ENCODE measurements at regions not wholly inside any gene's neighbourhood (a gene's known extent, or its start where the extent isn't known, plus 50 kb on each side); places are given as distances from the start of the nearest gene placed in this dataset.
"Not testable (repeated sequence)": the region's sequence is repeated elsewhere in the genome, so short reads cannot be mapped to it uniquely, and the experiment has no call there.

DNA sequence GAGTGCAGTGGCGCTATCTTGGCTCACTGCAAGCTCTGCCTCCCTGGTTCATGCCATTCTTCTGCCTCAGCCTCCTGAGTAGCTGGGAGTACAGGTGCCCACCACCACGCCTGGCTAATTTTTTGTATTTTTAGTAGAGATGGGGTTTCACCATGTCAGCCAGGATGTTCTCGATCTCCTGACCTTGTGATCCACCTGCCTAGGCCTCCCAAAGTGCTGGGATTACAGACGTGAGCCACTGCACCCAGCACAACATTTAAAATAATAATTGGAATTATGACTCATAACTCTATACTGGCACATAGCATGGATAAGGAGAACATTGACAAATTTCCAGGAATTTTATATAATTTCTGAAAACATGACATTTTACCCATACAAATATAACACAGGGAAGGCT, 54.2 kb downstream of the DBET start:
- not testable (repeated sequence) for DNase-seq (ENCODE audit: low spot score)

DNA sequence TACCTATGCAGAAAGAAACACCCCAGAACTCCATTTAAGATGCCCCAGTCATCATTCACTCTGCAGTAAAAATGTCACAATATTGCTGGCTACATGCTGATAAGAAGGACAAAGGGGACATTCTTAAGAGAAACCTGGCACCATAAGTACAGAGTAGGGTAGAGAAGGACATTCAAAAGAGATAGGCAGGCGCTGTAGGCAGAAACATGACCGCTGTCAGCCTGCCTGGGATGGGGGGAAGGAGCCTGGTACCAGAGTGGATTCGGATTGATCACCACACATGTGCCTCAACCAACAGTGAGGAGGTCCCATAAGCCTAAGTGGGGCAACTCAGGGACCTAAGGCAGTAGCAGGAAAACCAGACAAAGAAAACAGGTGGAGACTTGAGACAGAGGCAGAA, 54.1 kb upstream of the DUX4 start:
- not testable (repeated sequence) for DNase-seq (ENCODE audit: low spot score)

DNA sequence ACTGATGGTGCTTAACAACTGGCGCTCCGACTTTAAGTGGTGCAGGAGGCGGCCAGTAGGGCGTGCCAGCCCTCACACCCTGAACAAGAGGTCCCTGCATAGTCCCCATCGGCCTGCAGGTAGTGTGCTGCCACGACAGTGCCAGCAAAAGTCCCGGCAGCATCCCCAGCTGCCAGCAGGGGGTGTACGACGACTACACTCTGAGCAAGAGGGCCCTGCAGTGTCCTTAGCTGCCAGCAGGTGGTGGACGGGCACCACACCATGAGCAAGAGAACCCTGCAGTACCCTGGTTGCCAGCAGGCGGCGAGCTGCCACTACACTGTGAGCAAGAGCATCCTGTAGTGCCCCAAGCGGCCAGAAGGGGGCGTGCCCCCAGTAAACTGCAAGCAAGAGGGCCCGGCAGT, 53.5 kb upstream of the DUX4 start:
- peak; percentile 37 for DNase-seq (ENCODE audit: low spot score)

DNA sequence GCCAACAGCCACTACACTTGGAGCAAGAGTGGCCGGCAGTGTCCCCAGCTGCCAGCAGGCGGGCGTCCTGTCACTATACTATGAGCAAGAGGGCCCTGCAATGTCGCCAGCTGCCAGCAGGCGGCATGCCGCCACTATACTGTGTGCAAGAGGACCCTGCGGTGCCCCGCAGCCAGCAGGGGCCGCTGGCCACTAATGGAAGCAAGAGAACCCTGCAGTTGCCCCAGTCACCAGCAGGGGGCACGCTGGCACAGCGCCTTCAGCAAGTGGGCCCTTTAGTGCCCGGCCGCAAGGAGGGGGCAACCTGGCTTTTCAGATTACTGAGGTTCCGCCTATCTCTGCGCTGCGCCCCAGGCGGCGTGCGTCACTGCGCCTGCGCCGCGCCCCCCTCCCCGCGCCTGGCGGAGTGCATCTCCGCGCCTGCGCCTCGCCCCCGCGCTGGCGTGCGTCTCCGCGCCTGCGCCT, 53.0 kb upstream of the DUX4 start:
- DNase-seq (ENCODE audit: low spot score): peak; percentile 58

DNA sequence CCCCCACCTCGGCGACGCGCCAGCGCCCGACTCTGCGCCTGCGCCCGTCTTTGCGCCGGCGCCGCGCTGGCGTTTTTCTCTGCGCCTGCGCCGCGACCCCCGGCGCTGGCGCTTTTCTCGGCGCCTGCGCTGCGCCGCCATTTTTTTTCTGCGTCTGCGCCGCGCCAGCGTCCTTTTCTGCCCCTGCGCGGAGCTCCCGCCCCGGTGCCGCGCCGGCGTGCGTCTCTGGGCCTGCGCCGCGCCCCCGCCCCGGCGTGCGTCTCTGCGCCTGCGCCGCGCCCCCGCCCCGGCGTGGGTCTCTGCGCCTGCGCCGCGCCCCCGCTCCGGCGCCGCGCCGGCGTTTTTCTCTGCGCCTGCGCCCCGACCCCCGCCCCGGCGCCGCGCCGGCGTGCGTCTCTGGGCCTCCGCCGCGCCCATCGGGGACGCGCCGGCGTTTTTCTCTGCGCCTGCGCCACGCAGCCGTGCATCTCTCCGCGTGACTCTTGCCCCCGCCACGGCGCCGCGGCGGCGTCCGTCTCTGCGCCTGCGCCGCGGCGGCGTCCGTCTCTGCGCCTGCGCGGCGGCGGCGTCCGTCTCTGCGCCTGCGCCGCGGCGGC, 52.4 kb upstream of the DUX4 start:
- DNase-seq (ENCODE audit: low spot score): not testable (repeated sequence)

DNA sequence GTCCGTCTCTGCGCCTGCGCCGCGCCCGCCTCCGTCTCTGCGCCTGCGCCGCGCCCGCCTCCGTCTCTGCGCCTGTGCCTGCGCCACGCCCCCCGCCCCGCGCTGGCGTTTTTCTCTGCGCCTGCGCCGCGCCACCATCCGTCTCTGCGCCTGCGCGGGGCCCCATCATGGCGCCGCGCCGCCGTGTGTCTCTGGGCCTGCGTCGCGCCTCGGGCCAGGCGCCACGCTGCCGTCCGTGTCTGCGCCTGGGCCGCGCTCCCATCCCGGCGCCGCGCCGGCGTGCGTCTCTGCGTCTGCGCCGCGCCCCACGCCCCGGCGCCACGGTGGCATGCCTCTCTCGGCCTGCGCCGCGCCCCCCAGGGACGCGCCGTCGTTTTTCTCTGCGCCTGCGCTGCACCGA, 51.8 kb upstream of the DUX4 start:
- DNase-seq (ENCODE audit: low spot score): no peak

- DNase-seq (ENCODE audit: low spot score): not testable (repeated sequence)
Observed at GRCh38 chr4:190122161-190123142, 51.1 kb upstream of the DUX4 start.

Measured in NAMALWA (cell line).